ENCODE measurements at regions not wholly inside any gene's neighbourhood (a gene's known extent, or its start where the extent isn't known, plus 50 kb on each side); places are given as distances from the start of the nearest gene placed in this dataset.

- H3K4me3 Mint-ChIP-seq, result no peak overlapping the region
- ChIA-PET POLR2A (no interaction called here), CTCF (interaction anchor here (0.9 to 1.3 kb wide), 3 partner anchors 12 to 581 kb away, joined by 3 to 4 read pairs (median 3); no protein-coding TSS in a partner anchor)
- no peak for TF ChIP-seq MXD4 (CRISPR knock-in tag; IDR thresholded peaks at IDR 0.05; ENCODE audit: borderline replicate concordance)
- TF ChIP-seq, protein P1, sequence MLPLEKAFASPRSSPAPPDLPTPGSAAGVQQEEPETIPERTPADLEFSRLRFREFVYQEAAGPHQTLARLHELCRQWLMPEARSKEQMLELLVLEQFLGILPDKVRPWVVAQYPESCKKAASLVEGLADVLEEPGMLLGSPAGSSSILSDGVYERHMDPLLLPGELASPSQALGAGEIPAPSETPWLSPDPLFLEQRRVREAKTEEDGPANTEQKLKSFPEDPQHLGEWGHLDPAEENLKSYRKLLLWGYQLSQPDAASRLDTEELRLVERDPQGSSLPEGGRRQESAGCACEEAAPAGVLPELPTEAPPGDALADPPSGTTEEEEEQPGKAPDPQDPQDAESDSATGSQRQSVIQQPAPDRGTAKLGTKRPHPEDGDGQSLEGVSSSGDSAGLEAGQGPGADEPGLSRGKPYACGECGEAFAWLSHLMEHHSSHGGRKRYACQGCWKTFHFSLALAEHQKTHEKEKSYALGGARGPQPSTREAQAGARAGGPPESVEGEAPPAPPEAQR (CRISPR knock-in tag; IDR thresholded peaks at IDR 0.05), result no peak
- TF ChIP-seq NR2C2 (CRISPR knock-in tag; IDR thresholded peaks at IDR 0.05), result no peak
- TF ChIP-seq, protein P2, sequence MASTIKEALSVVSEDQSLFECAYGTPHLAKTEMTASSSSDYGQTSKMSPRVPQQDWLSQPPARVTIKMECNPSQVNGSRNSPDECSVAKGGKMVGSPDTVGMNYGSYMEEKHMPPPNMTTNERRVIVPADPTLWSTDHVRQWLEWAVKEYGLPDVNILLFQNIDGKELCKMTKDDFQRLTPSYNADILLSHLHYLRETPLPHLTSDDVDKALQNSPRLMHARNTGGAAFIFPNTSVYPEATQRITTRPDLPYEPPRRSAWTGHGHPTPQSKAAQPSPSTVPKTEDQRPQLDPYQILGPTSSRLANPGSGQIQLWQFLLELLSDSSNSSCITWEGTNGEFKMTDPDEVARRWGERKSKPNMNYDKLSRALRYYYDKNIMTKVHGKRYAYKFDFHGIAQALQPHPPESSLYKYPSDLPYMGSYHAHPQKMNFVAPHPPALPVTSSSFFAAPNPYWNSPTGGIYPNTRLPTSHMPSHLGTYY (CRISPR knock-in tag; IDR thresholded peaks at IDR 0.05), result no peak
- no peak for TF ChIP-seq SOX15 (CRISPR knock-in tag; IDR thresholded peaks at IDR 0.05)
- no peak for TF ChIP-seq IRF2 (CRISPR knock-in tag; IDR thresholded peaks at IDR 0.05; ENCODE audit: borderline replicate concordance, low read depth)
- no peak for TF ChIP-seq ZNF317 (CRISPR knock-in tag; IDR thresholded peaks at IDR 0.05; ENCODE audit: borderline replicate concordance, low read depth)
- TF ChIP-seq, protein P3, sequence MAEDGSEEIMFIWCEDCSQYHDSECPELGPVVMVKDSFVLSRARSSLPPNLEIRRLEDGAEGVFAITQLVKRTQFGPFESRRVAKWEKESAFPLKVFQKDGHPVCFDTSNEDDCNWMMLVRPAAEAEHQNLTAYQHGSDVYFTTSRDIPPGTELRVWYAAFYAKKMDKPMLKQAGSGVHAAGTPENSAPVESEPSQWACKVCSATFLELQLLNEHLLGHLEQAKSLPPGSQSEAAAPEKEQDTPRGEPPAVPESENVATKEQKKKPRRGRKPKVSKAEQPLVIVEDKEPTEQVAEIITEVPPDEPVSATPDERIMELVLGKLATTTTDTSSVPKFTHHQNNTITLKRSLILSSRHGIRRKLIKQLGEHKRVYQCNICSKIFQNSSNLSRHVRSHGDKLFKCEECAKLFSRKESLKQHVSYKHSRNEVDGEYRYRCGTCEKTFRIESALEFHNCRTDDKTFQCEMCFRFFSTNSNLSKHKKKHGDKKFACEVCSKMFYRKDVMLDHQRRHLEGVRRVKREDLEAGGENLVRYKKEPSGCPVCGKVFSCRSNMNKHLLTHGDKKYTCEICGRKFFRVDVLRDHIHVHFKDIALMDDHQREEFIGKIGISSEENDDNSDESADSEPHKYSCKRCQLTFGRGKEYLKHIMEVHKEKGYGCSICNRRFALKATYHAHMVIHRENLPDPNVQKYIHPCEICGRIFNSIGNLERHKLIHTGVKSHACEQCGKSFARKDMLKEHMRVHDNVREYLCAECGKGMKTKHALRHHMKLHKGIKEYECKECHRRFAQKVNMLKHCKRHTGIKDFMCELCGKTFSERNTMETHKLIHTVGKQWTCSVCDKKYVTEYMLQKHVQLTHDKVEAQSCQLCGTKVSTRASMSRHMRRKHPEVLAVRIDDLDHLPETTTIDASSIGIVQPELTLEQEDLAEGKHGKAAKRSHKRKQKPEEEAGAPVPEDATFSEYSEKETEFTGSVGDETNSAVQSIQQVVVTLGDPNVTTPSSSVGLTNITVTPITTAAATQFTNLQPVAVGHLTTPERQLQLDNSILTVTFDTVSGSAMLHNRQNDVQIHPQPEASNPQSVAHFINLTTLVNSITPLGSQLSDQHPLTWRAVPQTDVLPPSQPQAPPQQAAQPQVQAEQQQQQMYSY (CRISPR knock-in tag; IDR thresholded peaks at IDR 0.05), result no peak
- peaks cover 7% of the 10 kb centered on the region for H3K4me1 Mint-ChIP-seq
- no peak overlapping the region for H3K27ac Mint-ChIP-seq
- DNase-seq (ENCODE audit: low spot score) (no peak), ATAC-seq (no peak)
- no peaks in the 10 kb centered on the region for H3K36me3 Mint-ChIP-seq
- H3K27me3 Mint-ChIP-seq (ENCODE audit: low read depth), result no peaks in the 10 kb centered on the region
- H3K9me3 Mint-ChIP-seq, result no peaks in the 10 kb centered on the region; the same call in 1 of the 2 replicates
These were observed 132.6 kb upstream of the DUSP10 start for GRCh38 chr1:221874285-221875003.

DNA sequence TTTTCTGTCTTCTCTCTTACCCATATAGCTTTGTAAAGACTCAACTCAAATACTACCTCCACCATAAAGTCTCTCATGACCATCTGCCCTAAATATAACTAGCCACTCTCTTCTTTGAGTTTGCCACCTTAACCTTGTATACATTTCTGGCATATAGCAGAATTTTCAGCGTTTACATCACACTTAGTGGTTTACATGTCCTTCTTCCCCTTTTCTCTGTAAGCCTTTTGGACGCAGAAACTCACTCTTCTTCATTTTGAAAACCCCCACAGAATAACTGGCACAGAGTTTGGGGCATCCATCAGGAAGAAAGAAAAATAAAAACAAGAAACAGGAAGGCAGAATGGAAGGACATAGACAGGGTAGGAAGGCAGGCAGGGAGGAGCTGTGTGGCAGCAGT lies 131.8 kb upstream of the DUSP10 start:
- Mint-ChIP-seq H3K27ac (no peak overlapping the region), H3K4me3 (no peak overlapping the region), H3K9me3 (no peaks in the 10 kb centered on the region; the same call in 1 of the 2 replicates), H3K36me3 (no peaks in the 10 kb centered on the region), H3K27me3 (ENCODE audit: low read depth) (no peaks in the 10 kb centered on the region), H3K4me1 (peaks cover 7% of the 10 kb centered on the region)
- TF ChIP-seq ZNF396 (CRISPR knock-in tag; IDR thresholded peaks at IDR 0.05; ENCODE audit: borderline replicate concordance), result no peak
- TF ChIP-seq TEAD4 (CRISPR knock-in tag; IDR thresholded peaks at IDR 0.05), result no peak
- no peak for TF ChIP-seq MAX (CRISPR knock-in tag; IDR thresholded peaks at IDR 0.05)
- TF ChIP-seq ZNF671 (CRISPR knock-in tag; IDR thresholded peaks at IDR 0.05), result no peak
- TF ChIP-seq ZNF121 (CRISPR knock-in tag; IDR thresholded peaks at IDR 0.05), result no peak
- no peak for TF ChIP-seq RELA (CRISPR knock-in tag; IDR thresholded peaks at IDR 0.05; ENCODE audit: borderline replicate concordance)
- TF ChIP-seq, protein P4, sequence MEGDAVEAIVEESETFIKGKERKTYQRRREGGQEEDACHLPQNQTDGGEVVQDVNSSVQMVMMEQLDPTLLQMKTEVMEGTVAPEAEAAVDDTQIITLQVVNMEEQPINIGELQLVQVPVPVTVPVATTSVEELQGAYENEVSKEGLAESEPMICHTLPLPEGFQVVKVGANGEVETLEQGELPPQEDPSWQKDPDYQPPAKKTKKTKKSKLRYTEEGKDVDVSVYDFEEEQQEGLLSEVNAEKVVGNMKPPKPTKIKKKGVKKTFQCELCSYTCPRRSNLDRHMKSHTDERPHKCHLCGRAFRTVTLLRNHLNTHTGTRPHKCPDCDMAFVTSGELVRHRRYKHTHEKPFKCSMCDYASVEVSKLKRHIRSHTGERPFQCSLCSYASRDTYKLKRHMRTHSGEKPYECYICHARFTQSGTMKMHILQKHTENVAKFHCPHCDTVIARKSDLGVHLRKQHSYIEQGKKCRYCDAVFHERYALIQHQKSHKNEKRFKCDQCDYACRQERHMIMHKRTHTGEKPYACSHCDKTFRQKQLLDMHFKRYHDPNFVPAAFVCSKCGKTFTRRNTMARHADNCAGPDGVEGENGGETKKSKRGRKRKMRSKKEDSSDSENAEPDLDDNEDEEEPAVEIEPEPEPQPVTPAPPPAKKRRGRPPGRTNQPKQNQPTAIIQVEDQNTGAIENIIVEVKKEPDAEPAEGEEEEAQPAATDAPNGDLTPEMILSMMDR (IDR thresholded peaks at IDR 0.05), result no peak
- TF ChIP-seq TCF7 (CRISPR knock-in tag; IDR thresholded peaks at IDR 0.05; ENCODE audit: low read depth), result no peak
- no peak for TF ChIP-seq OVOL2 (CRISPR knock-in tag; IDR thresholded peaks at IDR 0.05; ENCODE audit: borderline replicate concordance)
- TF ChIP-seq ATF3 (CRISPR knock-in tag; conservative IDR thresholded peaks at IDR 0.05), result no peak
- TF ChIP-seq FOXP1 (CRISPR knock-in tag; IDR thresholded peaks at IDR 0.05; ENCODE audit: borderline replicate concordance), result no peak
- TF ChIP-seq, protein P1 (CRISPR knock-in tag; IDR thresholded peaks at IDR 0.05), result no peak
- TF ChIP-seq, protein P5, sequence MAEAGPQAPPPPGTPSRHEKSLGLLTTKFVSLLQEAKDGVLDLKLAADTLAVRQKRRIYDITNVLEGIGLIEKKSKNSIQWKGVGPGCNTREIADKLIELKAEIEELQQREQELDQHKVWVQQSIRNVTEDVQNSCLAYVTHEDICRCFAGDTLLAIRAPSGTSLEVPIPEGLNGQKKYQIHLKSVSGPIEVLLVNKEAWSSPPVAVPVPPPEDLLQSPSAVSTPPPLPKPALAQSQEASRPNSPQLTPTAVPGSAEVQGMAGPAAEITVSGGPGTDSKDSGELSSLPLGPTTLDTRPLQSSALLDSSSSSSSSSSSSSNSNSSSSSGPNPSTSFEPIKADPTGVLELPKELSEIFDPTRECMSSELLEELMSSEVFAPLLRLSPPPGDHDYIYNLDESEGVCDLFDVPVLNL (CRISPR knock-in tag; IDR thresholded peaks at IDR 0.05; ENCODE audit: borderline replicate concordance, low read depth), result no peak
- DNase-seq (ENCODE audit: low spot score) (no peak), ATAC-seq (no peak)
- ChIA-PET POLR2A (no interaction called here), CTCF (no interaction called here)

All from WTC11 (cell line).